T-cell (primary cell): ENCODE measurements at regions not wholly inside any gene's neighbourhood (a gene's known extent, or its start where the extent isn't known, plus 50 kb on each side); places are given as distances from the start of the nearest gene placed in this dataset.

ENCODE experiments used
- ATAC-seq, 4 experiments: fragments of 200-7000 bp in 3 of 4; fragments of 150-1000 bp in 1 of 4; cut with Tn5 transposase; replicated peaks in 1 of 4; 1 replicate in 3 of 4; 2 replicates in 1 of 4; pipeline ENCODE4 v1.10.0; 2021; ENCODE audit warnings: moderate library complexity in 3 of 4, mild to moderate bottlenecking in 2 of 4, moderate number of reproducible peaks in 1 of 4
- CTCF ChIA-PET, 2 donors: fragments of 300-600 bp; sonication (Branson Sonifier 250); formaldehyde crosslinking; loops; one replicate each; lab custom pipeline; 2022; ENCODE audit warnings: antibody characterized with exemption in 2 of 2; lab: Charles Lee
- POLR2A ChIA-PET, 2 donors: fragments of 300-600 bp; sonication (Branson Sonifier 250); formaldehyde crosslinking; loops; one replicate each; lab custom pipeline; 2022; ENCODE audit warnings: antibody characterized with exemption in 2 of 2; lab: Charles Lee
- DNase-seq, 35 experiments: peaks; one replicate each; pipeline versions ENCODE4 v3.0.0 to v3.0.0-alpha.2; 2013 to 2023
- H3K27ac ChIP-seq: one replicate; pipeline ENCODE4 v1.5.1; 2013; ENCODE audit warnings: low read length
- H3K27me3 ChIP-seq, 2 experiments: replicated peaks in 1 of 2; 1 replicate in 1 of 2; 2 replicates in 1 of 2; pipeline versions ENCODE4 v1.6.1 to v1.7.0; 2013; ENCODE audit warnings: low read length in 1 of 2, mixed read lengths in 1 of 2; ENCODE audit not compliant: control insufficient read depth in 2 of 2, insufficient read depth in 2 of 2; ENCODE audit errors: extremely low read depth in 1 of 2
- H3K36me3 ChIP-seq, 2 donors: 1 replicate in 1 of 2; 2 replicates in 1 of 2; pipeline versions ENCODE4 v1.6.1 to v1.7.0; 2013; ENCODE audit warnings: low read length in 1 of 2; ENCODE audit not compliant: control insufficient read depth in 2 of 2, insufficient read depth in 1 of 2; ENCODE audit errors: extremely low read depth in 1 of 2
- H3K4me1 ChIP-seq, 2 experiments: 1 replicate in 1 of 2; 2 replicates in 1 of 2; pipeline versions ENCODE4 v1.6.1 to v1.7.0; 2013; ENCODE audit warnings: low read length in 2 of 2, mixed read lengths in 1 of 2; ENCODE audit not compliant: insufficient read depth in 2 of 2, control insufficient read depth in 1 of 2; ENCODE audit errors: extremely low read depth in 1 of 2
- H3K4me3 ChIP-seq, 2 donors: 1 replicate in 1 of 2; 2 replicates in 1 of 2; pipeline versions ENCODE4 v1.5.1 to v1.7.0; 2013; ENCODE audit warnings: mild to moderate bottlenecking in 2 of 2, low read length in 1 of 2, moderate library complexity in 1 of 2; ENCODE audit not compliant: control insufficient read depth in 1 of 2; ENCODE audit errors: extremely low read depth in 1 of 2
- H3K9me3 ChIP-seq: 2 replicates; pipeline ENCODE4 v1.7.0; 2013
- H3K27ac Mint-ChIP-seq, 2 donors: one replicate each; pipeline ENCODE4 v1.8.0; 2020 to 2021; ENCODE audit warnings: mild to moderate bottlenecking in 2 of 2, mixed read lengths in 2 of 2
- H3K27me3 Mint-ChIP-seq, 2 donors: one replicate each; pipeline ENCODE4 v1.8.0; 2021 to 2022; ENCODE audit warnings: mixed read lengths in 2 of 2
- H3K36me3 Mint-ChIP-seq: one replicate; pipeline ENCODE4 v1.8.0; 2021; ENCODE audit warnings: mixed read lengths
- H3K4me1 Mint-ChIP-seq, 3 donors: one replicate each; pipeline ENCODE4 v1.8.0; 2020 to 2022; ENCODE audit warnings: mixed read lengths in 3 of 3, mild to moderate bottlenecking in 1 of 3
- H3K4me3 Mint-ChIP-seq, 3 donors: one replicate each; pipeline ENCODE4 v1.8.0; 2020 to 2022; ENCODE audit warnings: mild to moderate bottlenecking in 3 of 3, mixed read lengths in 3 of 3, moderate library complexity in 3 of 3
- H3K9me3 Mint-ChIP-seq, 3 donors: one replicate each; pipeline ENCODE4 v1.8.0; 2020 to 2022; ENCODE audit warnings: mixed read lengths in 3 of 3
- WGBS: methylation state at CpG from one replicate; pipeline ENCODE4 v1.1.5; 2013; ENCODE audit warnings: missing lambda C conversion rate; ENCODE audit not compliant: insufficient coverage; 5-methylcytosine and 5-hydroxymethylcytosine counted together

GRCh38 chr12:127393465-127393864, 873.5 kb upstream of the TMEM132C start:
- Histone ChIP-seq H3K9me3 (no peaks in the 10 kb centered on the region), H3K4me3 (no peak overlapping the region), H3K27ac (no peak overlapping the region), H3K36me3 (no peaks in the 10 kb centered on the region), H3K27me3 (peaks cover 0 to 2% of the 10 kb centered on the region in 2 experiments), H3K4me1 (no peaks in the 10 kb centered on the region)
- POLR2A ChIA-PET: no interaction called here
- Mint-ChIP-seq H3K9me3 (no peaks in the 10 kb centered on the region), H3K27me3 (peaks cover 4% of the 10 kb centered on the region in 2 donors), H3K36me3 (no peaks in the 10 kb centered on the region), H3K4me1 (no peaks in the 10 kb centered on the region), H3K4me3 (no peak overlapping the region), H3K27ac (no peak overlapping the region)
- WGBS: no CpG with 5 or more reads among the region's 4 CpGs
- DNase-seq (no peak), ATAC-seq (no peak)
- CTCF ChIA-PET: no interaction called here

- Mint-ChIP-seq H3K36me3 (no peaks in the 10 kb centered on the region), H3K27me3 (peaks cover 4% of the 10 kb centered on the region in 2 donors), H3K4me1 (no peaks in the 10 kb centered on the region), H3K27ac (no peak overlapping the region), H3K9me3 (no peaks in the 10 kb centered on the region), H3K4me3 (no peak overlapping the region)
- CTCF ChIA-PET: no interaction called here
- no peak overlapping the region for H3K4me3 ChIP-seq
- DNase-seq (no peak), ATAC-seq (no peak)
- no CpG with 5 or more reads among the region's 2 CpGs for WGBS
- peaks cover 0 to 2% of the 10 kb centered on the region in 2 experiments for H3K27me3 ChIP-seq
- H3K4me1 ChIP-seq: no peaks in the 10 kb centered on the region
- H3K27ac ChIP-seq: no peak overlapping the region
- no peaks in the 10 kb centered on the region for H3K36me3 ChIP-seq
- no peaks in the 10 kb centered on the region for H3K9me3 ChIP-seq
- POLR2A ChIA-PET: no interaction called here
These were observed 873.1 kb upstream of the TMEM132C start for GRCh38 chr12:127393896-127394295.

GRCh38 chr12:127396734-127397133, 870.2 kb upstream of the TMEM132C start:
- ATAC-seq (no peak), DNase-seq (no peak)
- ChIA-PET CTCF (no interaction called here), POLR2A (no interaction called here)
- Histone ChIP-seq H3K4me1 (no peaks in the 10 kb centered on the region), H3K4me3 (no peak overlapping the region), H3K27me3 (no peaks in the 10 kb centered on the region), H3K36me3 (no peaks in the 10 kb centered on the region), H3K9me3 (no peaks in the 10 kb centered on the region), H3K27ac (no peak overlapping the region)
- no peaks in the 10 kb centered on the region for H3K4me1 Mint-ChIP-seq
- H3K36me3 Mint-ChIP-seq: no peaks in the 10 kb centered on the region
- no peaks in the 10 kb centered on the region for H3K27me3 Mint-ChIP-seq
- H3K27ac Mint-ChIP-seq: no peak overlapping the region
- WGBS: 33% methylated on average over 2 of the region's 5 CpGs
- H3K9me3 Mint-ChIP-seq: no peaks in the 10 kb centered on the region
- H3K4me3 Mint-ChIP-seq: no peak overlapping the region

- H3K27ac Mint-ChIP-seq: no peak overlapping the region
- H3K4me3 Mint-ChIP-seq: no peak overlapping the region
- no peaks in the 10 kb centered on the region for H3K27me3 ChIP-seq
- H3K36me3 ChIP-seq: no peaks in the 10 kb centered on the region
- no peaks in the 10 kb centered on the region for H3K4me1 Mint-ChIP-seq
- ChIA-PET CTCF (no interaction called here), POLR2A (no interaction called here)
- no peak overlapping the region for H3K4me3 ChIP-seq
- no peaks in the 10 kb centered on the region for H3K4me1 ChIP-seq
- no peaks in the 10 kb centered on the region for H3K27me3 Mint-ChIP-seq
- H3K9me3 Mint-ChIP-seq: no peaks in the 10 kb centered on the region
- no peaks in the 10 kb centered on the region for H3K36me3 Mint-ChIP-seq
- H3K9me3 ChIP-seq: no peaks in the 10 kb centered on the region
- no peak overlapping the region for H3K27ac ChIP-seq
- no peak for DNase-seq
- no peak for ATAC-seq
- WGBS: 20% methylated on average over 1 of the region's 10 CpGs
These were observed 868.8 kb upstream of the TMEM132C start for GRCh38 chr12:127398016-127398710.

DNA sequence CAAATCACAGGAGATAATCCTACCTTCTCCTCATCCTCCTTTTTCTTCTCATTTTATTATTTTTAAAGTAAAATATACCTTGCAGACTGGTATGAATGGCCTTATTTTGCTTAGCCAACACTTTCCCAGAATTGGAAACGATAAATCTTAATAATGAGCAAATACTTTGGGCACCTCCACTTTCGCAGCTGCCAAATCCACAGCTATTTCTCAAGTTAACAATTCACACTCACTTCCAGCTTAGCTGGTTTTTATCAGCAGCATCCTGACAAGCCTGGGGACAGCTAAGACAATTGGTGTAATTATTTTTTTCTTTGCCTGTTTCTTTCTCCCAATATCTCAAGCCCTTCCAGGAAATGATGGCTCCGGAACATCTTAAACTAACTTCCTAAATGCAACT, 867.5 kb upstream of the TMEM132C start:
- ChIA-PET CTCF (no interaction called here), POLR2A (no interaction called here)
- no peak overlapping the region for H3K4me3 Mint-ChIP-seq
- no peak overlapping the region for H3K27ac Mint-ChIP-seq
- no peaks in the 10 kb centered on the region for H3K27me3 Mint-ChIP-seq
- no peaks in the 10 kb centered on the region for H3K36me3 Mint-ChIP-seq
- no peak for DNase-seq
- H3K27me3 ChIP-seq: no peaks in the 10 kb centered on the region
- no peaks in the 10 kb centered on the region for H3K9me3 Mint-ChIP-seq
- H3K27ac ChIP-seq: no peak overlapping the region
- H3K4me1 Mint-ChIP-seq: no peaks in the 10 kb centered on the region
- WGBS: 70% methylated on average over 2 of the region's 3 CpGs
- no peaks in the 10 kb centered on the region for H3K9me3 ChIP-seq
- ATAC-seq: no peak
- no peaks in the 10 kb centered on the region for H3K36me3 ChIP-seq
- H3K4me1 ChIP-seq: no peaks in the 10 kb centered on the region
- H3K4me3 ChIP-seq: no peak overlapping the region

- Mint-ChIP-seq H3K9me3 (no peaks in the 10 kb centered on the region), H3K36me3 (no peaks in the 10 kb centered on the region), H3K4me1 (no peaks in the 10 kb centered on the region), H3K27ac (no peak overlapping the region), H3K4me3 (no peak overlapping the region), H3K27me3 (no peaks in the 10 kb centered on the region)
- Histone ChIP-seq H3K36me3 (no peaks in the 10 kb centered on the region), H3K4me3 (no peak overlapping the region), H3K4me1 (no peaks in the 10 kb centered on the region), H3K27ac (no peak overlapping the region), H3K9me3 (no peaks in the 10 kb centered on the region), H3K27me3 (no peaks in the 10 kb centered on the region)
- ChIA-PET POLR2A (no interaction called here), CTCF (no interaction called here)
- ATAC-seq: no peak
- no peak for DNase-seq
- WGBS: 71% methylated on average over 1 of the region's 5 CpGs
These were observed 866.7 kb upstream of the TMEM132C start for GRCh38 chr12:127400221-127400620.

DNA sequence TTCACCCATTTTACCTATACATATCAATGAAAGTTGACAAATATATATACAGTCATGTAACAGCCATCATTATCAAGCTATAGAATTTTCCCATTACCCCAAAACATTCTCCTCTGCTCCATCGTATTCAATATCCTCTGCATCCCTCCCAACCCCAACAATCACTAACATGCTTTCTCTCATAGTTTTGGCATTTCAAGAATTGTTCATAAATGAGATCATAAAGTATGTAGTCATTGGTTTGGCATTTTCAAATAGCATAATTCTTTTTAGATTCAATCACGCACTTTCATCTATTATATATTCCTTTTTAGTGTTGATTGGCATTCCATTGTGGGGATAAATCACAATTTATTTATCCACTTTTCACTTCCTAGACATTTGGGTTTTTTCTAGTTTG, 866.0 kb upstream of the TMEM132C start:
- Mint-ChIP-seq H3K27me3 (no peaks in the 10 kb centered on the region), H3K9me3 (peaks cover 0 to 4% (median 0%) of the 10 kb centered on the region in 3 donors), H3K36me3 (no peaks in the 10 kb centered on the region), H3K27ac (no peak overlapping the region), H3K4me1 (no peaks in the 10 kb centered on the region), H3K4me3 (no peak overlapping the region)
- ChIA-PET CTCF (no interaction called here), POLR2A (no interaction called here)
- no CpG with 5 or more reads among the region's 2 CpGs for WGBS
- Histone ChIP-seq H3K36me3 (no peaks in the 10 kb centered on the region), H3K27me3 (no peaks in the 10 kb centered on the region), H3K4me3 (no peak overlapping the region), H3K27ac (no peak overlapping the region), H3K4me1 (no peaks in the 10 kb centered on the region), H3K9me3 (no peaks in the 10 kb centered on the region)
- ATAC-seq: no peak
- DNase-seq: no peak
